ENCODE measurements at regions not wholly inside any gene's neighbourhood (a gene's known extent, or its start where the extent isn't known, plus 50 kb on each side); places are given as distances from the start of the nearest gene placed in this dataset.

DNA sequence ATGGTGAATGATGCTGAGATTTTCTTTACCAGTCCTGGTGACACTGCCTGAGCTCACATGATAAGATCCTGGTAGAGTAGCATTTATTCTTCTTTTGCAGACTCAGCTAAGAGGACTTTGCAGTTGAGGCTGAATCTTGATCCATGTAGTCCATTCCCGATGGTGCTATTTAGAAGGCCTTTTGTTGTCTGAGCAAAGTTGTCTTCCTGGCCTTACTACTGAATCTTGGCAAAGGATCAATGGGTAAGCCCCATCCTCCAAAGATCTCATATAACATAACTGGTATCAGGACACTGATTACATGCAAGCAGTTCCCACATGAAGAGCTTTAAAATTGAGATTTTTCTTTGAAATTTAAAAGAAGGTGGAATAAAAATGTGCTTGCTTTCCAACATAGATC, 291.6 kb downstream of the SOX4 start:
- Histone ChIP-seq H3K36me3 (ENCODE audit: control insufficient read depth in 2 of 2, extremely low read depth in 1 of 2, insufficient read depth in 2 of 2, low read length in 2 of 2) (no peaks in the 10 kb centered on the region), H3K27ac (ENCODE audit: control insufficient read depth, insufficient read depth, low read length) (no peak overlapping the region), H3K9me3 (ENCODE audit: control insufficient read depth, low read depth, low read length) (no peaks in the 10 kb centered on the region), H3K9me1 (ENCODE audit: control insufficient read depth, extremely low read depth, insufficient read depth, low read length) (no peaks in the 10 kb centered on the region), H3K27me3 (ENCODE audit: control insufficient read depth, extremely low read depth, insufficient read depth, low read length) (no peaks in the 10 kb centered on the region), H2AFZ (ENCODE audit: control insufficient read depth, low read length) (no peak overlapping the region), H3K4me2 (ENCODE audit: control insufficient read depth, extremely low read depth, insufficient read depth, low read depth, low read length) (no peak overlapping the region), H3K4me3 (ENCODE audit: control insufficient read depth in 2 of 3, extremely low read depth in 1 of 3, insufficient read depth in 2 of 3, low read depth in 1 of 3, low read length in 3 of 3) (no peak overlapping the region), H3K4me1 (ENCODE audit: control insufficient read depth, extremely low read depth, insufficient read depth, low read length) (no peaks in the 10 kb centered on the region), H3K9ac (ENCODE audit: control insufficient read depth, extremely low read depth, insufficient read depth, low read length) (no peak overlapping the region), H4K20me1 (ENCODE audit: control insufficient read depth, extremely low read depth, insufficient read depth, low read length) (no peaks in the 10 kb centered on the region), H3K79me2 (ENCODE audit: control insufficient read depth, insufficient read depth, low read length) (no peaks in the 10 kb centered on the region)
- dilution Hi-C loops (cut with MboI; ENCODE audit: extremely low pct_ligation_motif_present, low sequenced_read_pairs), result no loop called here
- DNase-seq (ENCODE audit: low read depth, low spot score) (no peak), FAIRE-seq (no peak)
- TF ChIP-seq EZH2 (IDR thresholded peaks at IDR 0.05; ENCODE audit: low read length), result no peak
- TF ChIP-seq, protein P1, sequence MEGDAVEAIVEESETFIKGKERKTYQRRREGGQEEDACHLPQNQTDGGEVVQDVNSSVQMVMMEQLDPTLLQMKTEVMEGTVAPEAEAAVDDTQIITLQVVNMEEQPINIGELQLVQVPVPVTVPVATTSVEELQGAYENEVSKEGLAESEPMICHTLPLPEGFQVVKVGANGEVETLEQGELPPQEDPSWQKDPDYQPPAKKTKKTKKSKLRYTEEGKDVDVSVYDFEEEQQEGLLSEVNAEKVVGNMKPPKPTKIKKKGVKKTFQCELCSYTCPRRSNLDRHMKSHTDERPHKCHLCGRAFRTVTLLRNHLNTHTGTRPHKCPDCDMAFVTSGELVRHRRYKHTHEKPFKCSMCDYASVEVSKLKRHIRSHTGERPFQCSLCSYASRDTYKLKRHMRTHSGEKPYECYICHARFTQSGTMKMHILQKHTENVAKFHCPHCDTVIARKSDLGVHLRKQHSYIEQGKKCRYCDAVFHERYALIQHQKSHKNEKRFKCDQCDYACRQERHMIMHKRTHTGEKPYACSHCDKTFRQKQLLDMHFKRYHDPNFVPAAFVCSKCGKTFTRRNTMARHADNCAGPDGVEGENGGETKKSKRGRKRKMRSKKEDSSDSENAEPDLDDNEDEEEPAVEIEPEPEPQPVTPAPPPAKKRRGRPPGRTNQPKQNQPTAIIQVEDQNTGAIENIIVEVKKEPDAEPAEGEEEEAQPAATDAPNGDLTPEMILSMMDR (optimal IDR thresholded peaks at IDR 0.05 in 1 of 3, IDR thresholded peaks at IDR 0.05 in 1 of 3, conservative IDR thresholded peaks at IDR 0.05 in 1 of 3; ENCODE audit: extremely low read depth in 1 of 3, insufficient read depth in 2 of 3, low read length in 3 of 3), result no peak

DNA sequence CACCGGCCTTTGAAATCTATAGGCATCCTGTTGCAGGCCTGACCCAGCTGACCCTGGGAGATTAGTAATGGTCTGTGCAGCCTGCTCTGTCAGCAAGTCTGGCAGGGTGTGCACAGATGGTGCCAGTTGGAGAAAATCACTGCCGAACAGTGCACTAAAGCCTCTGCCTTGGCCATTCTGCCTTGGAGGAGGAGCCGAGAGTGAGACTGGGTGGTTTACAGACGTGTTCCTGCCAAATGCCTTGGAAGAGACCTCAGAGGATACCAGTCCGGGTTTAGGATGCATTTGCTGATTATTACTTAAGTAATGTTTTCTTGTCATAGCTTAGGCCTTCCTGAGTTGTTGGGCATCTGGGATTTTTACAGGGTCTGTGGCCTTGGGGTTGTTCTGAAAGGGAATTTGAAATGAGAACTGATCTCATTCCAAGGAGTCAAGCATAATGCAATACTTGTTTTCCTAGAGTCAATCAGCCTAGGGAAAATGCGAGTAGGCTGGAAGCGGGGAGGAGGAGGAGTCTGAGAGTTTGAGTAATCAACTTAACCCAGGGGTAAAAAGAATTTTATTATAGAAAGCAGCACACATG, 292.1 kb downstream of the SOX4 start:
- H3K36me3 ChIP-seq (ENCODE audit: control insufficient read depth in 2 of 2, extremely low read depth in 1 of 2, insufficient read depth in 2 of 2, low read length in 2 of 2), result no peaks in the 10 kb centered on the region
- FAIRE-seq, result no peak
- DNase-seq (ENCODE audit: low read depth, low spot score), result no peak
- no peak for TF ChIP-seq EZH2 (IDR thresholded peaks at IDR 0.05; ENCODE audit: low read length)
- TF ChIP-seq, protein P1 (optimal IDR thresholded peaks at IDR 0.05 in 1 of 3, IDR thresholded peaks at IDR 0.05 in 1 of 3, conservative IDR thresholded peaks at IDR 0.05 in 1 of 3; ENCODE audit: extremely low read depth in 1 of 3, insufficient read depth in 2 of 3, low read length in 3 of 3), result no peak
- H3K4me3 ChIP-seq (ENCODE audit: control insufficient read depth in 2 of 3, extremely low read depth in 1 of 3, insufficient read depth in 2 of 3, low read depth in 1 of 3, low read length in 3 of 3), result no peak overlapping the region
- H3K9me3 ChIP-seq (ENCODE audit: control insufficient read depth, low read depth, low read length), result no peaks in the 10 kb centered on the region
- H3K79me2 ChIP-seq (ENCODE audit: control insufficient read depth, insufficient read depth, low read length), result no peaks in the 10 kb centered on the region
- H3K4me2 ChIP-seq (ENCODE audit: control insufficient read depth, extremely low read depth, insufficient read depth, low read depth, low read length), result no peak overlapping the region
- H3K27ac ChIP-seq (ENCODE audit: control insufficient read depth, insufficient read depth, low read length), result no peak overlapping the region
- no peak overlapping the region for H3K9ac ChIP-seq (ENCODE audit: control insufficient read depth, extremely low read depth, insufficient read depth, low read length)
- H3K27me3 ChIP-seq (ENCODE audit: control insufficient read depth, extremely low read depth, insufficient read depth, low read length), result no peaks in the 10 kb centered on the region
- dilution Hi-C loops (cut with MboI; ENCODE audit: extremely low pct_ligation_motif_present, low sequenced_read_pairs), result no loop called here
- no peak overlapping the region for H2AFZ ChIP-seq (ENCODE audit: control insufficient read depth, low read length)
- H3K4me1 ChIP-seq (ENCODE audit: control insufficient read depth, extremely low read depth, insufficient read depth, low read length), result no peaks in the 10 kb centered on the region
- H3K9me1 ChIP-seq (ENCODE audit: control insufficient read depth, extremely low read depth, insufficient read depth, low read length), result no peaks in the 10 kb centered on the region
- no peaks in the 10 kb centered on the region for H4K20me1 ChIP-seq (ENCODE audit: control insufficient read depth, extremely low read depth, insufficient read depth, low read length)

Measured in keratinocyte (primary cell).